Fibroblast of skin of right quadriceps (primary cell): ENCODE measurements at regions not wholly inside any gene's neighbourhood (a gene's known extent, or its start where the extent isn't known, plus 50 kb on each side); places are given as distances from the start of the nearest gene placed in this dataset.
"Not testable (repeated sequence)": the region's sequence is repeated elsewhere in the genome, so short reads cannot be mapped to it uniquely, and the experiment has no call there.

Experiments used
- DNase-seq: peaks from one replicate; pipeline ENCODE4 v3.0.0-alpha.2; 2013

GRCh38 chr18:35770376-35771014 lies 189.0 kb downstream of the GALNT1 start:
- DNase-seq, result no peak

- DNase-seq, result no peak
Observed at GRCh38 chr18:35771172-35771571, 189.6 kb downstream of the GALNT1 start.

GRCh38 chr18:35775887-35776286 lies 194.3 kb downstream of the GALNT1 start:
- peak; percentile 9 for DNase-seq

GRCh38 chr18:35776473-35776872 lies 194.9 kb downstream of the GALNT1 start:
- DNase-seq, result no peak

GRCh38 chr18:35777039-35777438 lies 195.4 kb upstream of the RMP24 start:
- no peak for DNase-seq

GRCh38 chr18:35778850-35779627 lies 193.4 kb upstream of the RMP24 start:
- DNase-seq, result no peak

- no peak for DNase-seq
Observed at GRCh38 chr18:35780937-35781336, 191.5 kb upstream of the RMP24 start.

- DNase-seq, result no peak
Observed at GRCh38 chr18:35782926-35783325, 189.6 kb upstream of the RMP24 start.

- no peak for DNase-seq
Observed at GRCh38 chr18:35786365-35787042, 186.0 kb upstream of the RMP24 start.

GRCh38 chr18:35789543-35789942 lies 182.9 kb upstream of the RMP24 start:
- no peak for DNase-seq

GRCh38 chr18:35797948-35798347 lies 174.5 kb upstream of the RMP24 start:
- DNase-seq, result no peak

- DNase-seq, result no peak
Observed at GRCh38 chr18:35803551-35803950, 168.9 kb upstream of the RMP24 start.

GRCh38 chr18:35804377-35804776 lies 168.1 kb upstream of the RMP24 start:
- DNase-seq, result no peak

- no peak for DNase-seq
Observed at GRCh38 chr18:35807811-35808335, 164.6 kb upstream of the RMP24 start.

GRCh38 chr18:35808796-35809195 lies 163.7 kb upstream of the RMP24 start:
- no peak for DNase-seq

GRCh38 chr18:35810520-35810919 lies 162.0 kb upstream of the RMP24 start:
- no peak for DNase-seq

- no peak for DNase-seq
Observed at GRCh38 chr18:35811896-35812295, 160.6 kb upstream of the RMP24 start.

GRCh38 chr18:35815011-35815410 lies 157.5 kb upstream of the RMP24 start:
- DNase-seq, result not testable (repeated sequence)

- DNase-seq, result no peak
Observed at GRCh38 chr18:35816003-35816402, 156.5 kb upstream of the RMP24 start.

GRCh38 chr18:35817604-35818352 lies 154.7 kb upstream of the RMP24 start:
- DNase-seq, result no peak

- no peak for DNase-seq
Observed at GRCh38 chr18:35818353-35818667, 154.2 kb upstream of the RMP24 start.

- DNase-seq, result no peak
Observed at GRCh38 chr18:35822413-35822812, 150.1 kb upstream of the RMP24 start.

GRCh38 chr18:35826477-35826876 lies 146.0 kb upstream of the RMP24 start:
- no peak for DNase-seq
